Liver (tissue), 8 donors: ENCODE measurements at regions not wholly inside any gene's neighbourhood (a gene's known extent, or its start where the extent isn't known, plus 50 kb on each side); places are given as distances from the start of the nearest gene placed in this dataset.

ENCODE experiments used
- DNase-seq: peaks from one replicate; pipeline ENCODE4 v3.0.0-alpha.2; 2017; ENCODE audit warnings: low spot score
- H3K27ac ChIP-seq, 2 donors: one replicate each; pipeline ENCODE4 v1.7.0; 2013; ENCODE audit warnings: inconsistent platforms in 2 of 2, low read length in 2 of 2, control low read depth in 1 of 2, low read depth in 1 of 2, mild to moderate bottlenecking in 1 of 2
- H3K27me3 ChIP-seq, 4 donors: one replicate each; pipeline versions ENCODE4 v1.6.1 to v1.7.0; 2013; ENCODE audit warnings: low read length in 3 of 4, inconsistent platforms in 1 of 4, mild to moderate bottlenecking in 1 of 4, moderate library complexity in 1 of 4; ENCODE audit not compliant: control insufficient read depth in 4 of 4, insufficient read depth in 4 of 4
- H3K36me3 ChIP-seq, 4 donors: one replicate each; pipeline versions ENCODE4 v1.6.1 to v1.7.0; 2013; ENCODE audit warnings: low read length in 3 of 4, mild to moderate bottlenecking in 3 of 4, low read depth in 1 of 4, moderate library complexity in 1 of 4; ENCODE audit not compliant: control insufficient read depth in 4 of 4, insufficient read depth in 3 of 4
- H3K4me1 ChIP-seq, 4 donors: one replicate each; pipeline versions ENCODE4 v1.6.1 to v1.7.0; 2013; ENCODE audit warnings: low read length in 3 of 4, mild to moderate bottlenecking in 3 of 4, moderate library complexity in 1 of 4; ENCODE audit not compliant: control insufficient read depth in 4 of 4, insufficient read depth in 4 of 4
- H3K4me3 ChIP-seq, 3 donors: one replicate each; pipeline versions ENCODE4 v1.6.1 to v1.7.0; 2013; ENCODE audit warnings: low read length in 3 of 3, control low read depth in 1 of 3, low read depth in 1 of 3, mild to moderate bottlenecking in 1 of 3
- H3K9ac ChIP-seq, 2 donors: one replicate each; pipeline ENCODE4 v1.7.0; 2013; ENCODE audit warnings: low read length in 2 of 2, mild to moderate bottlenecking in 2 of 2, moderate library complexity in 2 of 2, control low read depth in 1 of 2, low read depth in 1 of 2
- H3K9me3 ChIP-seq, 4 donors: one replicate each; pipeline versions ENCODE4 v1.6.1 to v1.7.0; 2013; ENCODE audit warnings: low read length in 3 of 4; ENCODE audit not compliant: control insufficient read depth in 4 of 4
- EGR1 ChIP-seq, 2 donors: IDR thresholded peaks; 2 replicates each; pipeline ENCODE4 v1.6.1; 2016 to 2018; ENCODE audit warnings: antibody characterized with exemption in 2 of 2, low read depth in 2 of 2
- FOXA1 ChIP-seq: IDR thresholded peaks from 2 replicates; pipeline ENCODE4 v1.6.1; 2016; ENCODE audit warnings: antibody characterized with exemption
- FOXA2 ChIP-seq: IDR thresholded peaks from 2 replicates; pipeline ENCODE4 v1.6.1; 2016; ENCODE audit warnings: antibody characterized with exemption
- GABPA ChIP-seq, 2 donors: IDR thresholded peaks in 1 of 2; conservative IDR thresholded peaks in 1 of 2; 2 replicates each; pipeline ENCODE4 v1.6.1; 2016; ENCODE audit warnings: antibody characterized with exemption in 2 of 2, mild to moderate bottlenecking in 1 of 2, moderate library complexity in 1 of 2
- HNF4G ChIP-seq: IDR thresholded peaks from 2 replicates; pipeline ENCODE4 v1.6.1; 2016; ENCODE audit warnings: antibody characterized with exemption
- JUND ChIP-seq, 2 donors: IDR thresholded peaks; 2 replicates each; pipeline ENCODE4 v1.6.1; 2016; ENCODE audit warnings: antibody characterized with exemption in 2 of 2
- NR2F2 ChIP-seq: IDR thresholded peaks from 2 replicates; pipeline ENCODE4 v1.6.1; 2016; ENCODE audit warnings: antibody characterized with exemption
- RAD21 ChIP-seq, 2 donors: IDR thresholded peaks; 2 replicates each; pipeline ENCODE4 v1.6.1; 2016; ENCODE audit warnings: antibody characterized with exemption in 2 of 2, mild to moderate bottlenecking in 2 of 2
- REST ChIP-seq: IDR thresholded peaks from 2 replicates; pipeline ENCODE4 v1.6.1; 2016; ENCODE audit warnings: antibody characterized with exemption, mild to moderate bottlenecking
- RXRA ChIP-seq, 2 donors: IDR thresholded peaks; 2 replicates each; pipeline ENCODE4 v1.6.1; 2017 to 2018; ENCODE audit warnings: antibody characterized with exemption in 2 of 2, mild to moderate bottlenecking in 1 of 2
- SP1 ChIP-seq: IDR thresholded peaks from 2 replicates; pipeline ENCODE4 v1.6.1; 2018; ENCODE audit warnings: antibody characterized with exemption, mild to moderate bottlenecking
- TAF1 ChIP-seq: conservative IDR thresholded peaks from 2 replicates; pipeline ENCODE4 v1.6.1; 2016; ENCODE audit warnings: antibody characterized with exemption, mild to moderate bottlenecking
- YY1 ChIP-seq: IDR thresholded peaks from 2 replicates; pipeline ENCODE4 v1.6.1; 2016; ENCODE audit warnings: antibody characterized with exemption, mild to moderate bottlenecking
- ZBTB33 ChIP-seq: IDR thresholded peaks from 2 replicates; pipeline ENCODE4 v1.6.1; 2016; ENCODE audit warnings: antibody characterized with exemption
- WGBS: extraction: QIAGEN DNeasy Blood & Tissue Kit; methylation state at CpG from one replicate; pipeline ENCODE4 v1.1.7; 2013; 5-methylcytosine and 5-hydroxymethylcytosine counted together
- TF ChIP-seq, protein P1 (sequence below): fragments of 150-350 bp; IDR thresholded peaks from 2 replicates; pipeline ENCODE4 v1.5.1; 2017; ENCODE audit warnings: improper control_type of control experiment, low read depth, low read length; ENCODE audit not compliant: missing input control
- donor health status: healthy.
- donor health status: healthy.
- donor health status: healthy.
- donor health status: healthy.
- donor health status: healthy.

- peaks cover 0 to 5% (median 0%) of the 10 kb centered on the region in 4 donors for H3K27me3 ChIP-seq
- H3K9me3 ChIP-seq = no peaks in the 10 kb centered on the region
- 65% methylated on average over 1 of the region's 1 CpG for WGBS
- no peak overlapping the region for H3K27ac ChIP-seq
- peaks cover 0 to 5% (median 2%) of the 10 kb centered on the region in 4 donors for H3K4me1 ChIP-seq
- H3K4me3 ChIP-seq = no peak overlapping the region
- TF ChIP-seq SP1 = no peak
- TF ChIP-seq REST = no peak
- TF ChIP-seq FOXA2 = no peak
- no peak for TF ChIP-seq RXRA (IDR thresholded peaks at IDR 0.05)
- no peak for TF ChIP-seq EGR1 (IDR thresholded peaks at IDR 0.05; ENCODE audit: low read depth in 2 of 2)
- TF ChIP-seq GABPA (IDR thresholded peaks at IDR 0.05 in 1 of 2, conservative IDR thresholded peaks at IDR 0.05 in 1 of 2) = no peak
- TF ChIP-seq TAF1 = no peak
- TF ChIP-seq HNF4G = no peak
- TF ChIP-seq, protein P1, sequence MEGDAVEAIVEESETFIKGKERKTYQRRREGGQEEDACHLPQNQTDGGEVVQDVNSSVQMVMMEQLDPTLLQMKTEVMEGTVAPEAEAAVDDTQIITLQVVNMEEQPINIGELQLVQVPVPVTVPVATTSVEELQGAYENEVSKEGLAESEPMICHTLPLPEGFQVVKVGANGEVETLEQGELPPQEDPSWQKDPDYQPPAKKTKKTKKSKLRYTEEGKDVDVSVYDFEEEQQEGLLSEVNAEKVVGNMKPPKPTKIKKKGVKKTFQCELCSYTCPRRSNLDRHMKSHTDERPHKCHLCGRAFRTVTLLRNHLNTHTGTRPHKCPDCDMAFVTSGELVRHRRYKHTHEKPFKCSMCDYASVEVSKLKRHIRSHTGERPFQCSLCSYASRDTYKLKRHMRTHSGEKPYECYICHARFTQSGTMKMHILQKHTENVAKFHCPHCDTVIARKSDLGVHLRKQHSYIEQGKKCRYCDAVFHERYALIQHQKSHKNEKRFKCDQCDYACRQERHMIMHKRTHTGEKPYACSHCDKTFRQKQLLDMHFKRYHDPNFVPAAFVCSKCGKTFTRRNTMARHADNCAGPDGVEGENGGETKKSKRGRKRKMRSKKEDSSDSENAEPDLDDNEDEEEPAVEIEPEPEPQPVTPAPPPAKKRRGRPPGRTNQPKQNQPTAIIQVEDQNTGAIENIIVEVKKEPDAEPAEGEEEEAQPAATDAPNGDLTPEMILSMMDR = no peak
- TF ChIP-seq ZBTB33 = no peak
- no peak for TF ChIP-seq JUND (IDR thresholded peaks at IDR 0.05)
- TF ChIP-seq YY1 = no peak
- TF ChIP-seq FOXA1 = no peak
- no peak for TF ChIP-seq RAD21 (IDR thresholded peaks at IDR 0.05)
- TF ChIP-seq NR2F2 = no peak
- no peaks in the 10 kb centered on the region for H3K36me3 ChIP-seq
- no peak overlapping the region for H3K9ac ChIP-seq
- DNase-seq = no peak
Measured at GRCh38 chr14:30267141-30267540, 291.8 kb upstream of the G2E3 start.

DNA sequence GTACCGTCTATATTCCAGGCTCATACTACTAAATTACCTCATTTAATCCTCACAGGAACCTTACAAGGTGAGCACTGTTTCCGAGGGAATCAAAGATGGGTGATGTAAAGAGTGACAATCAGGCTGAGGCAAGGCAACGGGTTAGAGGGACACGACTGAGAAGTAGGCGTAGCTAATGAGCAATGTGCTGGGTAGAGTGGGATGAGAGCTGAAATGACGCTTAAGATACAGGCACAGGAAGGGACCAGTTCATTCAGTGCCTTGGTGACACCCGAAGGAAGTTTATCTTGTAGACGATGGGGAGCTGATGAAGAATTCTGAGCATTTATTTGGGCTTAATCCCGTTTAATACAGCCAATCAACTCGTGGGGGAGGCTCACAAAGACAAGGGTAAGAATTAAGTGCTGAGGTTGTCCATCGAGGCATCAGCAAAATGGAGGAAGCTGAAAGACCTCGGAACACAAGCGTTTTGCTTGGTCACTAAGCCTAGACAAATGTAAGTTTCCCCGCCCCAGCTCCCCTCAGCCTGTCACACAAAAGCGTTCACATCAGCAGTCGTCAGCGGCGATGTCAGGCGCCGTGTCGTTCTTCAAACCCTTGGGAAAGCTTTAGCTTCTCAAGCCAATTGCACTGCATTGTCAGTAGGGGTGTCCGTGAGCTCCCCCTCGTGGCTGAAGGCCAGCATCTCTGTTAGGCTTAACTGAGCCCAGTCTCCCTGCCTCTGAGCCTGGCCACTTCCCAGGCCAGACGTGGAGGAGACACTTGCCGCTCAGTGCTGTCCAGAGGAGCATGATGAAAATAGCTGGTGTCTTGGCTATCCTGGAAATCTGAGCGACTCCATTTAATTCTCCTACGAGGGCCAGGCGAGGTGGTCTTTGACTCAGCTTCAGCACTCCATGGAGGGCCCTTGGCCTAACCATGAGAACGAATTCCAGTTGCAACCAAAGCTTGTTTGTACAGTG is 288.5 kb upstream of the G2E3 start:
- H3K9me3 ChIP-seq = no peaks in the 10 kb centered on the region
- peak; percentile 73 for DNase-seq
- H3K4me1 ChIP-seq = peaks cover 0 to 5% (median 2%) of the 10 kb centered on the region in 4 donors
- peaks cover 0 to 6% (median 0%) of the 10 kb centered on the region in 4 donors for H3K27me3 ChIP-seq
- no peak overlapping the region for H3K27ac ChIP-seq
- TF ChIP-seq GABPA (IDR thresholded peaks at IDR 0.05 in 1 of 2, conservative IDR thresholded peaks at IDR 0.05 in 1 of 2) = no peak
- peak; percentile 75 to 83 for TF ChIP-seq RAD21 (IDR thresholded peaks at IDR 0.05)
- TF ChIP-seq, protein P1 = peak; percentile 78
- 27% methylated on average over 29 of the region's 29 CpGs for WGBS
- H3K9ac ChIP-seq = no peak overlapping the region
- no peaks in the 10 kb centered on the region for H3K36me3 ChIP-seq
- H3K4me3 ChIP-seq = no peak overlapping the region
